Psoas muscle (tissue), 7 donors: ENCODE measurements at regions not wholly inside any gene's neighbourhood (a gene's known extent, or its start where the extent isn't known, plus 50 kb on each side); places are given as distances from the start of the nearest gene placed in this dataset.

ENCODE experiments used
- ATAC-seq, 4 donors: fragments of 200-7000 bp; cut with Tn5 transposase; one replicate each; pipeline ENCODE4 v1.9.1; 2020; ENCODE audit warnings: moderate library complexity in 3 of 4, mild to moderate bottlenecking in 2 of 4
- DNase-seq, 2 donors: peaks; one replicate each; pipeline ENCODE4 v3.0.0-alpha.2; 2020
- H3K27ac ChIP-seq: fragments of 200-600 bp; one replicate; pipeline ENCODE4 v1.8.0; 2022
- H3K27me3 ChIP-seq, 3 donors: fragments of 200-600 bp in 1 of 3; one replicate each; pipeline versions ENCODE4 v1.6.1 to v1.8.0; 2013 to 2022; ENCODE audit warnings: low read length in 2 of 3, mild to moderate bottlenecking in 2 of 3, moderate library complexity in 1 of 3; ENCODE audit not compliant: insufficient read depth in 3 of 3
- H3K36me3 ChIP-seq, 2 donors: fragments of 200-600 bp in 1 of 2; one replicate each; pipeline versions ENCODE4 v1.6.1 to v1.8.0; 2013 to 2022; ENCODE audit warnings: low read depth in 1 of 2, mild to moderate bottlenecking in 1 of 2, moderate library complexity in 1 of 2; ENCODE audit not compliant: insufficient read depth in 1 of 2
- H3K4me1 ChIP-seq: fragments of 200-600 bp; one replicate; pipeline ENCODE4 v1.8.0; 2022
- H3K4me3 ChIP-seq: fragments of 200-600 bp; one replicate; pipeline ENCODE4 v1.8.0; 2022; ENCODE audit warnings: mild to moderate bottlenecking
- H3K9me3 ChIP-seq: fragments of 200-600 bp; one replicate; pipeline ENCODE4 v1.8.0; 2022
- WGBS, 3 donors: extraction: QIAGEN DNeasy Blood & Tissue Kit; methylation state at CpG; one replicate each; pipeline versions ENCODE4 v1.1.6 to v1.1.7; 2013; 5-methylcytosine and 5-hydroxymethylcytosine counted together
- intact Hi-C, 2 donors: fragments of 100-400 bp; cut with DNase I; formaldehyde crosslinking; loops; one replicate each; pipeline versions ENCODE4 v1.11.0 to v1.14.2; 2022
- TF ChIP-seq, protein P1 (sequence below): fragments of 200-600 bp; IDR thresholded peaks from one replicate; pipeline ENCODE4 v1.8.0; 2022; ENCODE audit warnings: antibody characterized with exemption
- donor health status: healthy with polysubstance abuse.
- donor health status: DM: no; HTN: no; CAD: no; lungs with moderate emphysema.
- donor health status: Bipolar disorder and iron deficiency.
- donor health status: healthy.
- donor health status: DM: yes; HTN: yes; CAD: no.
- donor health status: DM: no; HTN: no; CAD: no.
- donor health status: DM: yes; HTN: yes; CAD: no.

DNA sequence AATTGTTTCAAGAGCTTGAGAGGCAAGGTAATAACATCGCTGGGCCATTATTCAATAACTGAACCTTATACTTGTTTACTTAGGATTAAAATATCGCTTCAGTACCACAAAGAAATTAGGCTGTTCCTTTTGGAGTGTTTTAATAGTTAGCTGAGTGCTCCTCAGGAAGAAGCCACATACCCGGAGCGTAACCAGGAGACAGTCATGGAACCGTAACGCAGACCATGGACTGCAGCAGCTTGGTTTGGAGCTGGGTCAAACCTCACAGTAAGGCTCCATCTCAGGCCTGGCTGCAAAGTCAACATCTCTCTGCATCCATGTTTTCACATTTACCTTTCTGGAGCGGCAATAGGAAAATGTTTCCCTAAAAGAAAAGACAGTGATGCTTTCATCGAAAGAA lies 599.0 kb downstream of the TNS3 start:
- TF ChIP-seq, protein P1, sequence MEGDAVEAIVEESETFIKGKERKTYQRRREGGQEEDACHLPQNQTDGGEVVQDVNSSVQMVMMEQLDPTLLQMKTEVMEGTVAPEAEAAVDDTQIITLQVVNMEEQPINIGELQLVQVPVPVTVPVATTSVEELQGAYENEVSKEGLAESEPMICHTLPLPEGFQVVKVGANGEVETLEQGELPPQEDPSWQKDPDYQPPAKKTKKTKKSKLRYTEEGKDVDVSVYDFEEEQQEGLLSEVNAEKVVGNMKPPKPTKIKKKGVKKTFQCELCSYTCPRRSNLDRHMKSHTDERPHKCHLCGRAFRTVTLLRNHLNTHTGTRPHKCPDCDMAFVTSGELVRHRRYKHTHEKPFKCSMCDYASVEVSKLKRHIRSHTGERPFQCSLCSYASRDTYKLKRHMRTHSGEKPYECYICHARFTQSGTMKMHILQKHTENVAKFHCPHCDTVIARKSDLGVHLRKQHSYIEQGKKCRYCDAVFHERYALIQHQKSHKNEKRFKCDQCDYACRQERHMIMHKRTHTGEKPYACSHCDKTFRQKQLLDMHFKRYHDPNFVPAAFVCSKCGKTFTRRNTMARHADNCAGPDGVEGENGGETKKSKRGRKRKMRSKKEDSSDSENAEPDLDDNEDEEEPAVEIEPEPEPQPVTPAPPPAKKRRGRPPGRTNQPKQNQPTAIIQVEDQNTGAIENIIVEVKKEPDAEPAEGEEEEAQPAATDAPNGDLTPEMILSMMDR, result no peak
- DNase-seq (no peak), ATAC-seq (no peak)
- Histone ChIP-seq H3K4me1 (no peaks in the 10 kb centered on the region), H3K9me3 (no peaks in the 10 kb centered on the region), H3K36me3 (no peaks in the 10 kb centered on the region), H3K27me3 (no peaks in the 10 kb centered on the region), H3K4me3 (no peak overlapping the region), H3K27ac (no peak overlapping the region)
- intact Hi-C loops, result no loop called here
- 90 to 92% (median 92%) methylated on average over 8 of the region's 8 CpGs for WGBS, 3 donors

- Histone ChIP-seq H3K4me1 (no peaks in the 10 kb centered on the region), H3K36me3 (no peaks in the 10 kb centered on the region), H3K27me3 (no peaks in the 10 kb centered on the region), H3K4me3 (no peak overlapping the region), H3K9me3 (no peaks in the 10 kb centered on the region), H3K27ac (no peak overlapping the region)
- ATAC-seq (no peak), DNase-seq (no peak)
- intact Hi-C loops, result no loop called here
- WGBS, 3 donors, result 71 to 88% (median 76%) methylated on average over 1 of the region's 1 CpG
- TF ChIP-seq, protein P1, result no peak
Observed at GRCh38 chr7:46979439-46979838, 602.5 kb downstream of the TNS3 start.

- no peaks in the 10 kb centered on the region for H3K36me3 ChIP-seq
- WGBS, 3 donors, result 27 to 43% (median 31%) methylated on average over 2 of the region's 2 CpGs
- intact Hi-C loops, result no loop called here
- TF ChIP-seq, protein P1, result no peak
- H3K4me3 ChIP-seq, result no peak overlapping the region
- H3K4me1 ChIP-seq, result no peaks in the 10 kb centered on the region
- no peak for DNase-seq
- H3K27me3 ChIP-seq, result no peaks in the 10 kb centered on the region
- ATAC-seq, result no peak
- H3K9me3 ChIP-seq, result no peaks in the 10 kb centered on the region
- no peak overlapping the region for H3K27ac ChIP-seq
Observed at GRCh38 chr7:46975493-46975892, 606.4 kb downstream of the TNS3 start.

DNA sequence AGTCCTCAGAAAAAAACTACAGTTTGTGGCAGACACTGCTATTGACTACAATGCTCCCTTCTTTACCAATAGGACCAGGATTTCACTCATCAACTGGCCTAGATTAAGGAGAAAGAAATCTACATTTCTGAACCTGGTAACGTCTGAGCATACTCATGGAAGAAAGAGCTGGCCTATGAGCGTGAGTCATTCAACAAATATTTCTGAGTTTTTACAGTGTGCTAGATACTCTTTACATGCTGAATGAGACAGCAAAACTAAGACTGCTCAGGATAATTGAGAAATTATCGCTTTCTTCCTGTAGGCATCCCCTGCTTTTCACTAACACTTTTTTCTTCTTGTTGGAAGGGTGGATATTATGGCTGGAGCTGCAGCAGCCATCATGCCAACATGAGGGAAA lies 609.7 kb downstream of the TNS3 start:
- no peak for DNase-seq
- no peaks in the 10 kb centered on the region for H3K27me3 ChIP-seq
- H3K4me1 ChIP-seq, result no peaks in the 10 kb centered on the region
- no peak overlapping the region for H3K4me3 ChIP-seq
- ATAC-seq, result no peak
- intact Hi-C loops, result no loop called here
- TF ChIP-seq, protein P1, result no peak
- WGBS, 3 donors, result 85 to 97% (median 88%) methylated on average over 3 of the region's 3 CpGs
- no peak overlapping the region for H3K27ac ChIP-seq
- no peaks in the 10 kb centered on the region for H3K36me3 ChIP-seq
- H3K9me3 ChIP-seq, result peaks cover 3% of the 10 kb centered on the region

GRCh38 chr7:46970476-46970875 lies 611.4 kb downstream of the TNS3 start:
- H3K4me1 ChIP-seq, result no peaks in the 10 kb centered on the region
- no peaks in the 10 kb centered on the region for H3K27me3 ChIP-seq
- ATAC-seq (no peak), DNase-seq (no peak)
- no peak overlapping the region for H3K4me3 ChIP-seq
- H3K9me3 ChIP-seq, result peaks cover 20% of the 10 kb centered on the region
- no peak overlapping the region for H3K27ac ChIP-seq
- no peaks in the 10 kb centered on the region for H3K36me3 ChIP-seq
- intact Hi-C loops, result no loop called here
- TF ChIP-seq, protein P1, result no peak
- 94 to 100% (median 98%) methylated on average over 1 of the region's 1 CpG for WGBS, 3 donors
